Right cardiac atrium (tissue), 5 donors: ENCODE measurements at regions not wholly inside any gene's neighbourhood (a gene's known extent, or its start where the extent isn't known, plus 50 kb on each side); places are given as distances from the start of the nearest gene placed in this dataset.

Experiments used
- ATAC-seq, 2 donors: fragments of 200-7000 bp; cut with Tn5 transposase; one replicate each; pipeline versions ENCODE4 v1.8.0 to v1.9.1; 2020; ENCODE audit warnings: moderate library complexity in 2 of 2, mild to moderate bottlenecking in 1 of 2
- DNase-seq, 3 donors: peaks; one replicate each; pipeline ENCODE4 v3.0.0-alpha.2; 2020
- H3K27ac ChIP-seq: one replicate; pipeline ENCODE4 v1.5.1; 2013; ENCODE audit warnings: mild to moderate bottlenecking, low read length, control low read depth, moderate library complexity
- H3K27me3 ChIP-seq: one replicate; pipeline ENCODE4 v1.6.1; 2013; ENCODE audit not compliant: control insufficient read depth, insufficient read depth
- H3K4me1 ChIP-seq: one replicate; pipeline ENCODE4 v1.6.1; 2013; ENCODE audit warnings: low read length; ENCODE audit not compliant: control insufficient read depth, insufficient read depth
- H3K4me3 ChIP-seq: one replicate; pipeline ENCODE4 v1.5.1; 2013; ENCODE audit warnings: low read length, control low read depth
- H3K9me3 ChIP-seq: one replicate; pipeline ENCODE4 v1.6.1; 2013; ENCODE audit warnings: low read length; ENCODE audit not compliant: control insufficient read depth
- WGBS: extraction: QIAGEN DNeasy Blood & Tissue Kit; methylation state at CpG from one replicate; pipeline ENCODE4 v1.1.7; 2013; 5-methylcytosine and 5-hydroxymethylcytosine counted together
- intact Hi-C, 4 donors: fragments of 100-400 bp; cut with DNase I; formaldehyde crosslinking; loops; one replicate each; pipeline versions ENCODE4 v1.11.0 to v1.14.0; 2022 to 2023
- donor health status: healthy with polysubstance abuse.
- donor health status: DM: no; HTN: yes; CAD: no.
- donor health status: DM: no; HTN: no; CAD: no.
- donor health status: DM: no; HTN: yes; CAD: no; lungs with severe emphysema.
- donor health status: DM: yes; HTN: yes; CAD: no.

DNA sequence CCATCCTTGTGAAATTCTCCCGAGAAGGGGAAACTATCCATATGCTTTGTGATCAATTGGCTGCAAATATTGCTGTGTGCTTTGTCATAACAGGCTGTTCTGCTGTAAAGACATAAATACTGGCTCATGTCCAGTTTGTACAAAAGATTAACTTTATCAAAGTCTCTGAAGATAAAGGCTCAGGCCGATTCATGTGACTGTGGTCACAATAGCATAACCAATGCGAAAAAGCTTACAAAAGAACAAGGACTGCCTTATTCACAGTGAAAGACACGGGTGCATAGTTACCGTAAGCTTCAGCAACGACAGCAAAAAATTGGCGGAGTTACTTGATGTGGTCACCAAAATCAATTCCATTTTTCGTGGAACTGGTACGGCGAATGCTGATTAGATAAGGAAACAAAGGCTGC, 173.6 kb upstream of the CHRM3 start:
- Histone ChIP-seq H3K27ac (no peak overlapping the region), H3K27me3 (no peaks in the 10 kb centered on the region), H3K4me1 (no peaks in the 10 kb centered on the region), H3K4me3 (no peak overlapping the region), H3K9me3 (no peaks in the 10 kb centered on the region)
- intact Hi-C loops: no loop called here
- ATAC-seq (no peak), DNase-seq (no peak)
- 22% methylated on average over 10 of the region's 10 CpGs for WGBS

DNA sequence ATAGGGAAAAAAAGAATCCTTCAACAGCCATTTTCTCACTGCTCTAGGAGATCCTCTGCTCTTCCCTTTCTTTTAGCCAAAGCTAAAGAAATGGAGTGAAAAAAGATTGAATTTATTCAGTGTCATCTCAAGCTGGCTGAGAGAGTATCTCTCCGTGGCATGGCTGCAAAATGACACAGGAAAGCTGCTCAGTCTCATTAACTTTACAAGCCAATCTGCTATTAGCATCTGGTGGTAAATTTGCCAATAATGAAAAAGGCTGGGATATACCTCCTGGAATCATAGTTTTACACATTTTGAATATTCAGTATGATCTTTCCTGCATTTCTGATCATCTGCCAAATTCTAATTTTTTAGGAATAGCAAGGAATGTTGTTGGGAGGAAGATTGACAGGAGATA, 176.8 kb upstream of the CHRM3 start:
- WGBS: 60% methylated on average over 1 of the region's 1 CpG
- H3K4me1 ChIP-seq: no peaks in the 10 kb centered on the region
- H3K27me3 ChIP-seq: no peaks in the 10 kb centered on the region
- no peak for DNase-seq
- intact Hi-C loops: no loop called here
- no peak overlapping the region for H3K4me3 ChIP-seq
- H3K27ac ChIP-seq: no peak overlapping the region
- no peaks in the 10 kb centered on the region for H3K9me3 ChIP-seq
- ATAC-seq: no peak

DNA sequence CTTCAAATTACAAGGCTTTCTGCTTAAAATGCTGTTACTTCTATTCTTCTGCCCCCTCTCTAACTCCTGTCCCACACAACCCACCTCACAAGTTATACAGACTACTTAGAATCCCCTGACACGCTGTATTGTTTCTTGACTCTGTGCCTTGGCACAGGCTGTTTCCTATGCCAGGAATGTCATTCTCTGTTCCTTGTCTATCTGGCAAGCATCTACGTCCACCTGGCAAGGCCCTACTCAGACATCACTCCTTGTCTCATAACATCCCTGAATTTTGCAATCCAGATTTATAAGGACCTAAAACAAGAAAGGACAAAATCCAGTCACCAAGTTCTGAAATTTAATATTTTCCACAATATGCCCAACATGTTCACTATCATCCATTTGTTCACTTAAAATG, 182.0 kb upstream of the CHRM3 start:
- Histone ChIP-seq H3K9me3 (no peaks in the 10 kb centered on the region), H3K4me1 (no peaks in the 10 kb centered on the region), H3K27me3 (no peaks in the 10 kb centered on the region), H3K4me3 (no peak overlapping the region), H3K27ac (no peak overlapping the region)
- no peak for DNase-seq
- intact Hi-C loops: no loop called here
- WGBS: 75% methylated on average over 2 of the region's 2 CpGs
- ATAC-seq: no peak

GRCh38 chr1:239197871-239198270, 188.5 kb upstream of the CHRM3 start:
- DNase-seq (no peak), ATAC-seq (no peak)
- Histone ChIP-seq H3K4me1 (no peaks in the 10 kb centered on the region), H3K27me3 (no peaks in the 10 kb centered on the region), H3K4me3 (no peak overlapping the region), H3K27ac (no peak overlapping the region), H3K9me3 (no peaks in the 10 kb centered on the region)
- 77% methylated on average over 4 of the region's 4 CpGs for WGBS
- intact Hi-C loops: no loop called here

DNA sequence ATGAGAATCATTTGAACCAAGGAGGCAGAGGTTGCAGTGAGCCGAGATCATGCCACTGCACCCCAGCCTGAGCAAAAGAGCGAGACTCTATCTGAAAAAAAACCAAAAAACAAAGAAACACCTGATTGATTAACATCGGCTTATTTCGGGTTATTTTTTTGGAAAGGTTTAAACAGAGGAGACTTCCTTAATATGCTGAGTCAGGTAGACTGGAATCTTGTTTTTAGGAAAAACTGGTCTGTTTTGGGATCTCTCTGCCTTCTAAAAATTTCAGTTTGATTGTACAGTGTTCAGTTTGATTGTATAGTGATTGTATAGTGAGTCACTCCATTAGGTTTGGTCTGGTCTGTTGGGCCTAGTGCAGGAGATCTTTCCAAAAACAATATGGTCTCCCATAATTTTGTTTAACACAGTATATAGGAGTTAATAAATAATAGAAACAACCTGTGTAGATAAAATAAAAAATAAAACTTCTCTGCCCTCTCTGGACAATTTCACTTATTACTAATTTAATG, 196.3 kb upstream of the CHRM3 start:
- H3K27me3 ChIP-seq: no peaks in the 10 kb centered on the region
- no peak overlapping the region for H3K27ac ChIP-seq
- peaks cover 1% of the 10 kb centered on the region for H3K4me1 ChIP-seq
- intact Hi-C loops: no loop called here
- WGBS: 92% methylated on average over 4 of the region's 4 CpGs
- ATAC-seq (no peak), DNase-seq (no peak)
- no peaks in the 10 kb centered on the region for H3K9me3 ChIP-seq
- no peak overlapping the region for H3K4me3 ChIP-seq

DNA sequence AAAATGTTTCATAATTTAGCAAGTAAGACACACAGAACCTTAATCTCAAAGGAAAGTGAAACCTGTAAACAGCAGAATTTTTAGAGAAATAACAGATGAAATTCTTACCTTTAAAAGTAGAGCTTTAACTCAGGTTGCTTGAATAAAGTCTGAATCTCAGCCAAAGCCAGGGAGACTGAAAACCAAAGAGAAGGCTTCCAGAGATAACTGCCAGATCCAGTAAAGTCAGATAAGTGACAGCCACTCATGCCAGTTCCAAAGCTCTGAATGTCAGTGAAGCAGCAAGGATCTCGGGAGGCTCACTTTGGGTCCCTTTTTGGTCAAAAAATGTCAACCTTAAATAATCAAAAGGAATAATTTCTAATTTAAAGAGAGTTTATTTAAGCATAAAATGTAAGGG, 199.9 kb upstream of the CHRM3 start:
- Histone ChIP-seq H3K9me3 (no peaks in the 10 kb centered on the region), H3K4me3 (no peak overlapping the region), H3K27ac (no peak overlapping the region), H3K4me1 (peaks cover 1% of the 10 kb centered on the region), H3K27me3 (no peaks in the 10 kb centered on the region)
- intact Hi-C loops: no loop called here
- WGBS: 50% methylated on average over 1 of the region's 1 CpG
- no peak for ATAC-seq
- no peak for DNase-seq

DNA sequence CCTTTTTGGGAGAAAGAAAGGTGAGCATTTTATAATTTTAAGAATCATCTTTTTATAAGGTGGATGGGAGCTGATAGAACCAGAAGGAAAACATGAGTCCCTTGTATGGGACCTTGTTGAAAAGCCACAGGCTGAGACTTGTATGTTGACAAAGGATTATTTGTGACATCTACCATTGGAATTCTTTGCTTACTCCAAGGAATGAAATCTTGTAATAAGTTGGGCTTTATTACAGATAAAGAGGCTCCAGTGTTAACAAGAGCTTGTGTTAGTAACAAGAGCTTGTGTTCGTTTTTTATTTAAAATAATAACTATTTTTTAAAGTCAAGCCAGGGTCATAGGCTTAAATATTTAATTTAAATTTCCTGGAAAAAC, 201.1 kb upstream of the CHRM3 start:
- no peaks in the 10 kb centered on the region for H3K9me3 ChIP-seq
- intact Hi-C loops: no loop called here
- DNase-seq (no peak), ATAC-seq (peak in 1 of 2 donors; percentile 22)
- peaks cover 1% of the 10 kb centered on the region for H3K4me1 ChIP-seq
- H3K4me3 ChIP-seq: no peak overlapping the region
- WGBS: 30% methylated on average over 1 of the region's 1 CpG
- H3K27me3 ChIP-seq: no peaks in the 10 kb centered on the region
- no peak overlapping the region for H3K27ac ChIP-seq

GRCh38 chr1:239184561-239185244, 201.7 kb upstream of the CHRM3 start:
- intact Hi-C loops: no loop called here
- no peak overlapping the region for H3K27ac ChIP-seq
- ATAC-seq: no peak

DNA sequence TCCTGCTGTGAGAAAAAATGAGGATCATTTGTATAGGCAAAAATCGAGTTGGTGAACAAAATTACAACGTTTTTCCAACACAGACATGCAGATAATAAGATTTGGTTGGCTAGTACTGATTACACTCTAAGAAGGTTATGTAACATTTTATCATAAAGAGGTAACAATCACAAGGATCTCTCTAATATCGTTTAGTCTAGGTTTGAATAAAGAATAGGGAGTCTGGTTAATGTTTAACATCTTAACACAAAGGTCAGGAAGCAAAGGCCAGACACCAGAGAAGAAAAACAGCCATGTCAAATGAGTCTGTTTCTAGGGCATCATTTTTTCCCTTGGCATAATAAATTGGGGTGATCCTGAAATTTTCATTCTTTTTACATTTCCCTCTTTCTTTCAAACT, 207.4 kb upstream of the CHRM3 start:
- Histone ChIP-seq H3K4me1 (no peaks in the 10 kb centered on the region), H3K27me3 (no peaks in the 10 kb centered on the region), H3K4me3 (no peak overlapping the region), H3K9me3 (no peaks in the 10 kb centered on the region), H3K27ac (no peak overlapping the region)
- intact Hi-C loops: no loop called here
- no peak for DNase-seq
- WGBS: 45% methylated on average over 3 of the region's 3 CpGs
- no peak for ATAC-seq

More at GRCh38 chr1:239184561-239185244, 201.7 kb upstream of the CHRM3 start:
- no peak for DNase-seq
- no peaks in the 10 kb centered on the region for H3K9me3 ChIP-seq
- H3K4me1 ChIP-seq: peaks cover 1% of the 10 kb centered on the region
- H3K4me3 ChIP-seq: no peak overlapping the region
- no peaks in the 10 kb centered on the region for H3K27me3 ChIP-seq

DNA sequence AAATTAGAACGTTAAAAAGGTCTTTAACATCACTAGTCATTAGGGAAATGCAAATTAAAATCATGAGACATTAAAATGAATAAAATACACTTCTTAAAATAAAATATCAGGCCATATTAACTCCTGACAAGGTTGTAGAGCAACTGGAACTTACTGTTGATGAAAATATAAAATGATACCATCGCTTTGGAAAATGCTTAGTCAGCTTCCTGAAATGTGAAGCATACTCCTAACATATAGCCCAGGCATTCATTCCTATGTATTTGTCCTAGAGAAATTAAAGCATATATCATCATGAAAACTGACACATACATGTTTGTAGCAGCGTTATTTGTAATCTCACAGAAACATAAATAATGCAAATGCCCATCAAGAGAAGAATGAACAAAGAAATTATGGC, 211.5 kb upstream of the CHRM3 start:
- no peak overlapping the region for H3K4me3 ChIP-seq
- ATAC-seq: no peak

DNA sequence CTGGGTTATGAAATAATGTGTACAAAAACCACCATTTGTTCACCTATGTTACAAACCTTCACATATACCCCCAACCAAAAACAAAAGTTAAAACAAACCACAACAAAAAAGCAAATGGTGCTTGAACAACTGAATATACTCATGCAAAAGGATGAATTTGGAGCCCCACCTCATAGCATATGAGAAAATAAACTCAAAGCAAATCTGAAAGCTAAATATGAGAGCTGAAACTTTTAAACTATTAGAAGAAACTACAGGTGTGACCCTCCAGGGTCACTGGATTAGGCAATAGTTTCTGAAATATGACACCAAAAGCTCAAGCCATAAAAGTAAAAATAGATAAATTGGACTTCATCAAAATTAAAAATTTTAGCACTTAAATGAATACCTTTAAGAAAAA, 215.5 kb upstream of the CHRM3 start:
- Histone ChIP-seq H3K4me1 (no peaks in the 10 kb centered on the region), H3K27me3 (no peaks in the 10 kb centered on the region), H3K27ac (no peak overlapping the region), H3K9me3 (no peaks in the 10 kb centered on the region), H3K4me3 (no peak overlapping the region)
- DNase-seq: no peak
- ATAC-seq: no peak
- intact Hi-C loops: no loop called here

More for the DNA sequence above, 211.5 kb upstream of the CHRM3 start:
- intact Hi-C loops: no loop called here
- Histone ChIP-seq H3K27me3 (no peaks in the 10 kb centered on the region), H3K9me3 (no peaks in the 10 kb centered on the region), H3K4me1 (no peaks in the 10 kb centered on the region), H3K27ac (no peak overlapping the region)
- DNase-seq: no peak
- 81% methylated on average over 3 of the region's 3 CpGs for WGBS

DNA sequence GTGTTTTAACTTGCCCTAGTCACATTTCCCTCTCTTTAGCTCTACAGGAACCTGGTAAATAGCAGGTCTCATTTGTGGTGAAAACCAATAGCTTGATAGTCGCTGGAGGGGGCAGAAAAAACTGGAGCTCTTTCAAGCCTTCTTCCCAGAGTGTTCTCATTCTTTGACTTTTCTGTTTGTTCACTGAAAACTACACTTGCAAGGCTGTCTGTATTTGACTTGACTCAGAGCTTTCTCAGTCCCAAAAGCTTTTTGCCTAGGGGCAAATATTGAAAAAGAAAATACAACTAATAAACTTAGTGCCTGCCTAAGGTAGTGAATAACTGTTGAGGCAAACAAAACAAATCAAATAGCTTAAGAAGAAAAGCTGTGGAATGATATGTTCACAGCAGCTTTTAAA, 217.1 kb upstream of the CHRM3 start:
- H3K27me3 ChIP-seq: no peaks in the 10 kb centered on the region
- intact Hi-C loops: no loop called here
- ATAC-seq (no peak), DNase-seq (no peak)
- H3K27ac ChIP-seq: no peak overlapping the region
- WGBS: 60% methylated on average over 1 of the region's 1 CpG
- no peak overlapping the region for H3K4me3 ChIP-seq
- H3K9me3 ChIP-seq: no peaks in the 10 kb centered on the region
- H3K4me1 ChIP-seq: no peaks in the 10 kb centered on the region
